ENCODE measurements at regions not wholly inside any gene's neighbourhood (a gene's known extent, or its start where the extent isn't known, plus 50 kb on each side); places are given as distances from the start of the nearest gene placed in this dataset.

DNA sequence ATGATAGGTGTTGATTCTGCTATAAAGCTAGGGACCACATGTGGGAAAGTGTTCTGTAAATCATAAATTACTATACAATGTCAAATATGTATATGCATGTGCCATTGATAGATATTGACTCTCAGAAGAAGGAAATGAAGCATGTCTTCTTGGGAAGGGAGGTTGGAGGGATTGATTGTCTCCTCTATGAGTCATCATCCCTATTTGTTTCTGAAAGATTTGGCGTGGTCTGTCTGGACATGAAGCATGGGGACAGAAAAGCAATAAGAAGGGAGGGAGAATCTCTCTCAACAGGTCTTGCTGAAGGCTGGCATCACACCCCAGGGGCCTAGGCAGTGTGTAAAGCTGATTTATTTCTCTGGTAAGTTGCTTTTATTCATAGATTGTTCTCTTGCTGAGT, 98.0 kb upstream of the KCNJ6 start:
- Histone ChIP-seq H3K4me1 (ENCODE audit: control insufficient read depth in 2 of 3, insufficient read depth in 2 of 3, low read depth in 1 of 3, low read length in 3 of 3) (no peaks in the 10 kb centered on the region), H3K9ac (ENCODE audit: low read length in 3 of 3) (no peak overlapping the region), H3K27ac (ENCODE audit: low read depth in 2 of 2, low read length in 2 of 2) (no peak overlapping the region), H3K36me3 (ENCODE audit: control insufficient read depth in 2 of 3, insufficient read depth in 3 of 3, low read length in 3 of 3) (no peaks in the 10 kb centered on the region), H3K9me3 (ENCODE audit: control insufficient read depth in 2 of 3, insufficient read depth in 1 of 3, low read length in 3 of 3) (no peaks in the 10 kb centered on the region), H3K4me3 (ENCODE audit: low read length in 3 of 3) (no peak overlapping the region), H3K27me3 (ENCODE audit: control insufficient read depth, insufficient read depth, low read length) (no peaks in the 10 kb centered on the region)
- TF ChIP-seq, protein P1, sequence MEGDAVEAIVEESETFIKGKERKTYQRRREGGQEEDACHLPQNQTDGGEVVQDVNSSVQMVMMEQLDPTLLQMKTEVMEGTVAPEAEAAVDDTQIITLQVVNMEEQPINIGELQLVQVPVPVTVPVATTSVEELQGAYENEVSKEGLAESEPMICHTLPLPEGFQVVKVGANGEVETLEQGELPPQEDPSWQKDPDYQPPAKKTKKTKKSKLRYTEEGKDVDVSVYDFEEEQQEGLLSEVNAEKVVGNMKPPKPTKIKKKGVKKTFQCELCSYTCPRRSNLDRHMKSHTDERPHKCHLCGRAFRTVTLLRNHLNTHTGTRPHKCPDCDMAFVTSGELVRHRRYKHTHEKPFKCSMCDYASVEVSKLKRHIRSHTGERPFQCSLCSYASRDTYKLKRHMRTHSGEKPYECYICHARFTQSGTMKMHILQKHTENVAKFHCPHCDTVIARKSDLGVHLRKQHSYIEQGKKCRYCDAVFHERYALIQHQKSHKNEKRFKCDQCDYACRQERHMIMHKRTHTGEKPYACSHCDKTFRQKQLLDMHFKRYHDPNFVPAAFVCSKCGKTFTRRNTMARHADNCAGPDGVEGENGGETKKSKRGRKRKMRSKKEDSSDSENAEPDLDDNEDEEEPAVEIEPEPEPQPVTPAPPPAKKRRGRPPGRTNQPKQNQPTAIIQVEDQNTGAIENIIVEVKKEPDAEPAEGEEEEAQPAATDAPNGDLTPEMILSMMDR (IDR thresholded peaks at IDR 0.05; ENCODE audit: borderline replicate concordance, extremely low read depth, insufficient read depth), result no peak
- no peak for DNase-seq
- intact Hi-C loops (cut with DNase I), result no loop called here
- FAIRE-seq, result no peak

DNA sequence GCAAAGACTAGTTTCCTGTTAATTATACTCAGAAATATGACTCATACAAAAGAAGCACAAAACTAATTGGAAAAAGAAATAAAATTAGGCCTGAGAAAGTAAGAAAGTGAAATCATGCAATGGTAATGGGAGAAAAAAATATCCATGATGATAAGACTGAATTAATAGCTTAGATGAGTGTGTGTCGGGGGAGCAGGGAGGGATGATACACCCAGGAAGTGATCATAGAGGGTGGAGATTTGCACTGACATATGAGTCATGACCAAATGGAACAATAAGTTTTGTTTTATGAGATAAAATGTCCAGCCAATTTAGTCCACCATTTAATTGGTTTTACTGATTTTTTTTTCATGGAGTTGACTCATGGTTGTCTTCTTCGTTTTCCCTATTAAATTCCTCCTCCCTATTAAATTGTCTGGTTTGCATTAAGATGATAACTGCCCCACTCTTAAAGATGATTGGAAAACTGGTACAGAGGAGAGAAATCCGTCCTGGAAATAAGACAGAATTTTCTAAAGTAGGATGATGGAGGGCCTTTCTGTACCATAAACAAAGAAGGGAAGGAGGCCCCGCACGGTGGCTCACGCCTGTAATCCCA, 111.7 kb upstream of the KCNJ6 start:
- no peak overlapping the region for H3K9ac ChIP-seq (ENCODE audit: low read length in 3 of 3)
- no peaks in the 10 kb centered on the region for H3K27me3 ChIP-seq (ENCODE audit: control insufficient read depth, insufficient read depth, low read length)
- H3K4me3 ChIP-seq (ENCODE audit: low read length in 3 of 3), result no peak overlapping the region
- intact Hi-C loops (cut with DNase I), result no loop called here
- no peaks in the 10 kb centered on the region for H3K9me3 ChIP-seq (ENCODE audit: control insufficient read depth in 2 of 3, insufficient read depth in 1 of 3, low read length in 3 of 3)
- TF ChIP-seq, protein P1 (IDR thresholded peaks at IDR 0.05; ENCODE audit: borderline replicate concordance, extremely low read depth, insufficient read depth), result no peak
- FAIRE-seq (no peak), DNase-seq (no peak)
- no peaks in the 10 kb centered on the region for H3K4me1 ChIP-seq (ENCODE audit: control insufficient read depth in 2 of 3, insufficient read depth in 2 of 3, low read depth in 1 of 3, low read length in 3 of 3)
- no peak overlapping the region for H3K27ac ChIP-seq (ENCODE audit: low read depth in 2 of 2, low read length in 2 of 2)
- no peaks in the 10 kb centered on the region for H3K36me3 ChIP-seq (ENCODE audit: control insufficient read depth in 2 of 3, insufficient read depth in 3 of 3, low read length in 3 of 3)

DNA sequence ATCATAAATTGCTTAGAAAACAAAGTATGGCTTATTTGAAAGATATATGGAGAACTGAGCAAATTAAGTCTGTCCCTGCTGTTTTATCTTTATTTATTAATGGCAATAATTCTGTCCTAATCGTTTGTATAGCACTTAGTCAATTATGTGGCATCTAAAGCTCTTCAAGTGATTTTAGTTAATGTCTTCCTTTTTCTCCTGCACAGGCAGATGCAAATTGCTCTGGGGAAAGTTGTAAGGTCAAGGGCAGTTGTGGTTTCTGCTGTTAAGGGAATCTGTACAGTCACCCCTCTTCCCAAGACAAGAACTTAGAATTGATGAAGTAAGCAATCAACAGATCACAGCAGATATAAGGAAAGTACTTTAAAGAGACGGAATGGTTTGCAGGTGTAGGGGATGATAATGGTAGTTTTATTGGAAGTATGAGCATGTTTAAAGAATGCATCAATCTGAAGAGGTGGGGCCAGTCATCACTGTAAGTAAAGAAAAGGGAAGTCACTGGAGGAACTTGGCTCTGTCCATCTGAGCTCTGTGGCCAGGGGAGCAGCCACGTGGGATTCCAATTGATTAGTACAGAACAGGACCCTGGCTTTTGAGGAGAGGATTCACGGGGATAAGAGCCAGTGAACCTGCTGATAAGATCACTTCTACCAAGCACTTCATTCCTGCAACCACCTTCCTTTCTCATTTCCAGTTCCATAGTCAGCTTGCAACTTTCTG, 116.0 kb upstream of the KCNJ6 start:
- intact Hi-C loops (cut with DNase I), result no loop called here
- H3K27me3 ChIP-seq (ENCODE audit: control insufficient read depth, insufficient read depth, low read length), result no peaks in the 10 kb centered on the region
- H3K4me1 ChIP-seq (ENCODE audit: control insufficient read depth in 2 of 3, insufficient read depth in 2 of 3, low read depth in 1 of 3, low read length in 3 of 3), result no peaks in the 10 kb centered on the region
- TF ChIP-seq, protein P1 (IDR thresholded peaks at IDR 0.05; ENCODE audit: borderline replicate concordance, extremely low read depth, insufficient read depth), result no peak
- no peak overlapping the region for H3K27ac ChIP-seq (ENCODE audit: low read depth in 2 of 2, low read length in 2 of 2)
- no peak overlapping the region for H3K4me3 ChIP-seq (ENCODE audit: low read length in 3 of 3)
- no peak for FAIRE-seq
- H3K9ac ChIP-seq (ENCODE audit: low read length in 3 of 3), result no peak overlapping the region
- H3K9me3 ChIP-seq (ENCODE audit: control insufficient read depth in 2 of 3, insufficient read depth in 1 of 3, low read length in 3 of 3), result no peaks in the 10 kb centered on the region
- no peaks in the 10 kb centered on the region for H3K36me3 ChIP-seq (ENCODE audit: control insufficient read depth in 2 of 3, insufficient read depth in 3 of 3, low read length in 3 of 3)
- DNase-seq, result no peak
